ENCODE measurements at regions not wholly inside any gene's neighbourhood (a gene's known extent, or its start where the extent isn't known, plus 50 kb on each side); places are given as distances from the start of the nearest gene placed in this dataset.

DNA sequence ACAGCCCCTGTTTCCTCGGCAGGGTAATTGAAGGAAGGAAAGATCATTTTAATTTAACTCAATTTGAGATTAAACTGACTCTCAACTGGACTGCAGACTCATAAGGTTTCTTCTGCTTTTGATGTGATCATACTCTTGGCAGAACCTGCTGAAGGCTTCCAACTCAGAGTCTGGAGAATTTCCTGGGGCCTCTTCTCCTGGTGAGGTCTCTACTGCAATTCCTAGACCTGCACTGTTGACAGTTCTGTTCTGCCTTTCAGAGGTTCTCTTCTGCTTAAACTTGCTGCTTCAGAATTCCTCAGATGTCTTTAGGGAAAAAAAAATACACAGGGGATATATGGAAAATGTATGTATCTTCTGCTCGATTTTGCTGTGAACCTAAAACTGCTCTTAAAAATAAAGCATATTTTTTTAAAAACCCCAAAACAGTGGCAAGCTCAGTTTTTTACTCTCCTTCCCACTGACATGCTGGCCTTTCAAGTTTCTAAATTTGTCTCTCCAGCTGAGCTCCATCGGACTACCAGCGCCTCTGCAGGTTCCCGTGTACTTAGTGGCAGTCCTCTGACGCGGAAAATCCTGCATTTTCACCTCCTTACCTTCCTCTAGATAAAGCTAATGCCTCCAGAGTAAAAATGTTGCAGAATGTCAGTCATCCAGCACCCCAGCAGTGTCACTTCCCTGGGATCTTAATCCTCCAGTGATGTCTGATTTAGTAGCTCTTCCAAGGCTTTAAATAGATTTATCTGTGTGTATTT, 733.5 kb upstream of the SGCG start:
- WGBS: 79% methylated on average over 6 of the region's 7 CpGs
- H3K36me3 ChIP-seq (ENCODE audit: insufficient read depth, low read length): no peaks in the 10 kb centered on the region
- H3K4me3 ChIP-seq (ENCODE audit: low read length): no peak overlapping the region
- no peaks in the 10 kb centered on the region for H3K27me3 ChIP-seq (ENCODE audit: insufficient read depth, low read length)
- no peaks in the 10 kb centered on the region for H3K9me3 ChIP-seq (ENCODE audit: insufficient read depth, low read depth, low read length)
- no peak overlapping the region for H3K27ac ChIP-seq (ENCODE audit: low read depth, low read length)
- H3K4me1 ChIP-seq (ENCODE audit: insufficient read depth, low read length): peaks cover 23% of the 10 kb centered on the region; the same call in 1 of the 2 replicates
- H3K9ac ChIP-seq (ENCODE audit: low read depth, low read length): no peak overlapping the region

DNA sequence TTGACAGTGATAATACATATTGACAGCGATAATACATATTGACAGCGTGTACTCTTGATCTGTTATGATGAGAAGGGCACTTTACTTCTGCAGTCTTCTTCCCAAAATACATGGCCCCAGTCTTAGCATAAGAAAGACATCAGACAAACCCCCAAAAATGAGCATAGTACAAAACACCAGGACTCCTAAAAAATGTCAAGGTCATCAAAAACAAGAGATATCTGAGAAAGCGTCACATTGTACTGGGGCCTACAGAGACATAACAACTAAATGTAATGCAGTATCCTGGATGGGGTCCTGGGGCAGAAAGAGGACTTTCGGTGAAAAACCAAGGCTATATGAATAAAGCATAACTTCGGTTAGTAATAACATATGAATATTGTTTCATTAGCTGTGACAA, 731.5 kb upstream of the SGCG start:
- Histone ChIP-seq H3K4me3 (ENCODE audit: low read length) (no peak overlapping the region), H3K9ac (ENCODE audit: low read depth, low read length) (no peak overlapping the region), H3K4me1 (ENCODE audit: insufficient read depth, low read length) (peaks cover 23% of the 10 kb centered on the region; the same call in 1 of the 2 replicates), H3K27me3 (ENCODE audit: insufficient read depth, low read length) (no peaks in the 10 kb centered on the region), H3K36me3 (ENCODE audit: insufficient read depth, low read length) (no peaks in the 10 kb centered on the region), H3K9me3 (ENCODE audit: insufficient read depth, low read depth, low read length) (no peaks in the 10 kb centered on the region; the same call in 1 of the 2 replicates), H3K27ac (ENCODE audit: low read depth, low read length) (no peak overlapping the region)
- WGBS: 97% methylated on average over 5 of the region's 5 CpGs

DNA sequence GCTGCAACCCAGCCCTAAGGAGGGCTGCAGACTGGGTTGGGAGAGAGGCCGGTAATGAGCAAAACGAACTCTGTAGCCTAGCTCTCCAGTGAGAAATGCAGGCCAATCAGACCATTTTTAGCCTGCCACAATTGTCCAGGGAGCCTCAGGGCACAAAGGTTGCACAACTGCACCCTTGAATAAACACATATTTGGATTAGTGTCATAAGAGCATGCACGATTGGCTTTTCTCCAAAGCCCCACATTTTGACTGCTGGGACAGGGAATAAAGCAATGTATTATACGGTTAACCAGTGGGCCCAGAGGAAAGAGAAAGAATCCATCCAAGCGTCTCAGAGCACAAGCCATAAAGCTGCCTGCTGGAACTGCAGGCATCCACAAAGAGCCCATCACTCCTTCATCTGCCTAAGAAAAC, 729.4 kb upstream of the SGCG start:
- Histone ChIP-seq H3K4me3 (ENCODE audit: low read length) (no peak overlapping the region), H3K9me3 (ENCODE audit: insufficient read depth, low read depth, low read length) (no peaks in the 10 kb centered on the region; the same call in 1 of the 2 replicates), H3K27ac (ENCODE audit: low read depth, low read length) (no peak overlapping the region), H3K9ac (ENCODE audit: low read depth, low read length) (no peak overlapping the region), H3K36me3 (ENCODE audit: insufficient read depth, low read length) (no peaks in the 10 kb centered on the region), H3K4me1 (ENCODE audit: insufficient read depth, low read length) (peaks cover 39% of the 10 kb centered on the region), H3K27me3 (ENCODE audit: insufficient read depth, low read length) (no peaks in the 10 kb centered on the region)
- WGBS: 84% methylated on average over 5 of the region's 5 CpGs

DNA sequence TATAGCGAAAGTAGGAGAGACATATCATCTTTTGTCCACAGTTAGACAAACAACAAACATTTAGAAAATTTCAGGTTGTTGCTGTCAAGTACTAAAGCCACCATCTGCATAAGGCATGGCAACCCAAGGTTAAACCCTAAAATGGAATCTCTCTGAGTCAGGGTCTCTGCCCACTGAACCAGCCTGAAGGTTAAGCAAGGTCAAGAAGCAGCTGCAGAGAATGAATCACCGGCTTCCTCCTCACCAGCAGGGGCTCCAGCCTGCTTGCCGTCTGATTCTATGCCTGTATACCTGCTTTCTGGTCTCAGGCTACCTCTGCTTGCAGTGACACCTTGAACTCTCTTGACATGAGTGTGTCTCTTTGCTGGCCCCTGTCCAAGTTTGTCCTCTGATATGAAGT, 726.2 kb upstream of the SGCG start:
- Histone ChIP-seq H3K27ac (ENCODE audit: low read depth, low read length) (no peak overlapping the region), H3K9me3 (ENCODE audit: insufficient read depth, low read depth, low read length) (no peaks in the 10 kb centered on the region; the same call in 1 of the 2 replicates), H3K4me3 (ENCODE audit: low read length) (no peak overlapping the region), H3K9ac (ENCODE audit: low read depth, low read length) (no peak overlapping the region), H3K36me3 (ENCODE audit: insufficient read depth, low read length) (no peaks in the 10 kb centered on the region), H3K27me3 (ENCODE audit: insufficient read depth, low read length) (no peaks in the 10 kb centered on the region), H3K4me1 (ENCODE audit: insufficient read depth, low read length) (peaks cover 33% of the 10 kb centered on the region)
- 59% methylated on average over 3 of the region's 3 CpGs for WGBS

DNA sequence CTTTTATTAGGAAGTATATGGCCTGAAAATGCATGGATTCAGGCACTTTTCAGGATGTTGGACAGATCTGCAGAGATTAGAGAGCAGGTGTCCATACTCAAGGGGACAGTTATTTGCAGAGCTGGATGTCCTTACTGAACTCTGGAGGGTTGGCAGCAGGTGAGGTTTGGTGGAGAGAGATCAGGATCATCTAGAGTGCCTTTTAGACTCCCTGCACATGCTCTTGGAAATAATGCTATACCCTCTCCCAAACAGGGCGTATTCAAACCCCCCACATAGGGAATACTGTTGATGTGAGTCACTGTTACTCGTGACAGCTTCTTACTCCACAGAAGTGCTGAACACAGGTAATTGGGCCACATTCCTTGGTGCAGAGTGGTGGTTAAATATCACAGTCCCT, 725.7 kb upstream of the SGCG start:
- peaks cover 33% of the 10 kb centered on the region for H3K4me1 ChIP-seq (ENCODE audit: insufficient read depth, low read length)
- H3K27me3 ChIP-seq (ENCODE audit: insufficient read depth, low read length): no peaks in the 10 kb centered on the region
- 78% methylated on average over 2 of the region's 2 CpGs for WGBS
- no peaks in the 10 kb centered on the region; the same call in 1 of the 2 replicates for H3K9me3 ChIP-seq (ENCODE audit: insufficient read depth, low read depth, low read length)
- H3K9ac ChIP-seq (ENCODE audit: low read depth, low read length): no peak overlapping the region
- no peaks in the 10 kb centered on the region for H3K36me3 ChIP-seq (ENCODE audit: insufficient read depth, low read length)
- H3K4me3 ChIP-seq (ENCODE audit: low read length): no peak overlapping the region
- H3K27ac ChIP-seq (ENCODE audit: low read depth, low read length): no peak overlapping the region

DNA sequence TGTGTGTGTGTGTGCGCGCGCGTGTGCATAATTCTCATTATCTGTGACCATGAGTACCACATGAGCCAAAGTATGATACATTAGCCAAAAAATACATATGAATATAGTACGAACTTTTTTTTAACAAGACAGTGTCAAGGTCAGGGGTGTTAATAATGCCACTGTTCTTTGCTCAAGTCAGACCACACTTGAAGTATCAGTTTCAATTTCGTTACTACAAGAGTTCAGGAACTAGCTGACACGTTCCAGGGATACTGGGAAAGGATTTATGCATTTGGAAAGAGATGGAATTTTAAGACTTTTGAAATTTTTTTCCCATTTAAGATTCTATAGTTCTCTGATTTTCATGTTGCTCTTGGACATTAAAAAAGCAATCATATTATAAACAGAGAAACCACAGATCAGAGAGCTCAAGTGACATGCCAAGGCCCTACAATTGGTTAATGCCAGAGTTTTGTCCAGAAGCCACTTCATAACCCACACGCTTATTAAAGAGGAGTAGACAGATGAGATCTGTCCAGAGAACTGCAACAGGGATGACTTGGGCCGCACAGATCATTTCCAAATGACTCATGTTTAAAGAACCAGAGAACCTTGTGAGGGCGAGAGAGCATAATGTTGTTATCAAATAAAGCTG, 718.8 kb upstream of the SGCG start:
- no peak overlapping the region for H3K27ac ChIP-seq (ENCODE audit: low read depth, low read length)
- 89% methylated on average over 6 of the region's 10 CpGs for WGBS
- H3K9me3 ChIP-seq (ENCODE audit: insufficient read depth, low read depth, low read length): no peaks in the 10 kb centered on the region

DNA sequence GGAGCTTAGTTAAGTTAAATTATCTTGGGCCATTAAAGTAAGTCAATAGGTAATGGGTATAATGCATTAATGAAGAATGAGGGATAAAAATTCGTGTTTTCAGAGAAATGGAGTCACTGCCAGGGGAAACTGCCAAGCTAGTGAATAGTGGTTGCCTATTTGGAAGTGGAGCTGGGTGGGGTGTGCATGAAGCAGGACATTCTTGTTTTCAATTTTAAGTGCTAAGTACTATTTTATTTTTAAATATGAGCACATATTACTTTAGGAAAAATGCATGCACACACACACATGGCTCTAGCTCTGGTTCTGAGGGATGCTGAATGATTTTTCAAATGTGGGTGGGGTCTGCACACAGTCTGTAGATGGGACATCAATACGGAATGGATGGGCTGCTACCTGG, 717.7 kb upstream of the SGCG start:
- Histone ChIP-seq H3K36me3 (ENCODE audit: insufficient read depth, low read length) (no peaks in the 10 kb centered on the region), H3K4me1 (ENCODE audit: insufficient read depth, low read length) (no peaks in the 10 kb centered on the region), H3K27ac (ENCODE audit: low read depth, low read length) (no peak overlapping the region), H3K9me3 (ENCODE audit: insufficient read depth, low read depth, low read length) (no peaks in the 10 kb centered on the region), H3K4me3 (ENCODE audit: low read length) (no peak overlapping the region), H3K27me3 (ENCODE audit: insufficient read depth, low read length) (no peaks in the 10 kb centered on the region), H3K9ac (ENCODE audit: low read depth, low read length) (no peak overlapping the region)
- 80% methylated on average over 2 of the region's 2 CpGs for WGBS

More for the DNA sequence above, 718.8 kb upstream of the SGCG start:
- no peak overlapping the region for H3K9ac ChIP-seq (ENCODE audit: low read depth, low read length)
- no peaks in the 10 kb centered on the region for H3K36me3 ChIP-seq (ENCODE audit: insufficient read depth, low read length)
- H3K27me3 ChIP-seq (ENCODE audit: insufficient read depth, low read length): no peaks in the 10 kb centered on the region
- no peak overlapping the region for H3K4me3 ChIP-seq (ENCODE audit: low read length)
- H3K4me1 ChIP-seq (ENCODE audit: insufficient read depth, low read length): no peaks in the 10 kb centered on the region

DNA sequence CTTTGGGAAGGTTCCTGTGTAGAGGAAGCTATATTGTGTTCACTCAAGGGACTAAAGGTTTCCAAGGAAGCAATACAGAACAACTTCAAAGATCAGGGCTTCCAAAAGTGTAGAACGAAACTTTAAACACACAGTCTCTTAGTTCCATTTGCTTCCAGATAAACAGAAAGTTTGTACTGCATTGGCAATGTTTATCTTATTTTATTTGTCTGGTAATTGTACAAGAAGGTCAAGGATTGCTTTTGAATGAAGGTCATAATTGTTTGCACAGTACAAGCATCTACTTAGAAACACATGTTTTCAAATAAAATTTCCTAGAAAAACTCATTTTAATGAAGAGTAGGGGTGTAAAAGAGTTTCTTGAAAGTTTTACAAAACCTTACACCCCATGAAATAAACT, 712.7 kb upstream of the SGCG start:
- no peak overlapping the region for H3K4me3 ChIP-seq (ENCODE audit: low read length)
- no peak overlapping the region for H3K27ac ChIP-seq (ENCODE audit: low read depth, low read length)
- H3K9ac ChIP-seq (ENCODE audit: low read depth, low read length): no peak overlapping the region
- H3K27me3 ChIP-seq (ENCODE audit: insufficient read depth, low read length): no peaks in the 10 kb centered on the region
- no peaks in the 10 kb centered on the region for H3K36me3 ChIP-seq (ENCODE audit: insufficient read depth, low read length)
- no peaks in the 10 kb centered on the region for H3K4me1 ChIP-seq (ENCODE audit: insufficient read depth, low read length)
- H3K9me3 ChIP-seq (ENCODE audit: insufficient read depth, low read depth, low read length): no peaks in the 10 kb centered on the region
- 100% methylated on average over 1 of the region's 1 CpG for WGBS

DNA sequence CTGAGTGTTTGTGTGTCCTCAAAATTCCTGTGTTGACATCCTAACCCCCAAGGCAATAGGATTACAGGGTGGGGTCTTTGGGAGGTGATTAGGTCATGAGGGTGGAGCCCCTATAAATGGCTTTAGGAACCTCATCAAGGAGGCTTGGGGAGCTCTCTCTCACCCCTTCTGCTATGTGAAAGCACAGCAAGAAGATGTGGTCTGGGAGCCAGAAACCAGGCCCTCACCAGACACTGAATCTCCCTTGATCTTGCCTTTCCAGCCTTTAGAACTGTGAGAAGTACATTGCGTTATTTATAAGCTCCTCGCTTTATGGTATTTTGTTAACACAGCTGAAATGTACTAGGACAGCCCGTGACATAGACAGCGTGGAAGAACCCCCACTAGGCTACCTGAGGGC, 712.0 kb upstream of the SGCG start:
- no peaks in the 10 kb centered on the region for H3K9me3 ChIP-seq (ENCODE audit: insufficient read depth, low read depth, low read length)
- no peak overlapping the region for H3K27ac ChIP-seq (ENCODE audit: low read depth, low read length)
- H3K27me3 ChIP-seq (ENCODE audit: insufficient read depth, low read length): no peaks in the 10 kb centered on the region
- H3K36me3 ChIP-seq (ENCODE audit: insufficient read depth, low read length): no peaks in the 10 kb centered on the region
- H3K4me1 ChIP-seq (ENCODE audit: insufficient read depth, low read length): no peaks in the 10 kb centered on the region
- WGBS: 85% methylated on average over 4 of the region's 4 CpGs
- H3K9ac ChIP-seq (ENCODE audit: low read depth, low read length): no peak overlapping the region
- no peak overlapping the region for H3K4me3 ChIP-seq (ENCODE audit: low read length)

DNA sequence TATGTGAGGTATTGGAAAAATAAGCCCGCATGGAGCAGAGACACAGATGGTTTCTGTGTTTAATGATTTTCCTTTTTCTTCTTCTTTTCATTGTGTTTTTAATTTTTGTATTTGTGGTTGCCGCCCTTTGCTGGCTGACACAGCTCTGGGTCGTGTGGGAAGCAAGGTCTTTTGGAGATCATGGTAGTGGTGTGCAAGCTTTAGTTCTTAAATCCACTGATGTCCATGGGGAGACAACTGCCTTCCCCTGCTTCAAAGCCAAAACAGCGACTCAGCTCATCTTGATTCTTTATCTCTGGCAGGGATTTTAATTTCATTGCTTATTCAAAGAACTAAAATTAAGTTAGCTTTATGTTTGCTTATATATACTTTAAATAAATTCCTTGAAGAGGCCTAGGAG, 711.3 kb upstream of the SGCG start:
- 93% methylated on average over 4 of the region's 4 CpGs for WGBS
- no peaks in the 10 kb centered on the region for H3K27me3 ChIP-seq (ENCODE audit: insufficient read depth, low read length)

DNA sequence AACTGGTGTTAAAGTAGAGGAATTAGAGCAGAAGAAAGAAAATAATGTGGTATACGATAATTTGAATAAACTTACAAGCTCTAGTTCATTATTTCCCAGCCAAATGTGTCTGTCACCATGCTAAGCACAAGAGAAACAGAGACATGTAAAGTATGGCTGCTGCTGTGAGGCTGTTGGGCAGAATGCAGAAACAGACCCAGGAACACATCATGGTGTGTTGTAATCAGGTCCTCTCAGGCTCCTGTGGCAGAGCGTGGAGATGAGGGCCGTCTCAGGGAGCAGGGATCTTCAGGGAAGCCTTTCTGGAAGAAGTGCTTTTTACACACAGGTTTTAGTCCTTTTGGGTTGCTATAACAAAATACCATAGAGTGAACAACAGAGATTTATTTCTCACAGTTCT, 710.7 kb upstream of the SGCG start:
- H3K4me3 ChIP-seq (ENCODE audit: low read length): no peak overlapping the region
- WGBS: 90% methylated on average over 2 of the region's 3 CpGs
- H3K36me3 ChIP-seq (ENCODE audit: insufficient read depth, low read length): no peaks in the 10 kb centered on the region

More for the DNA sequence above, 711.3 kb upstream of the SGCG start:
- Histone ChIP-seq H3K4me1 (ENCODE audit: insufficient read depth, low read length) (no peaks in the 10 kb centered on the region), H3K36me3 (ENCODE audit: insufficient read depth, low read length) (no peaks in the 10 kb centered on the region), H3K9me3 (ENCODE audit: insufficient read depth, low read depth, low read length) (no peaks in the 10 kb centered on the region), H3K4me3 (ENCODE audit: low read length) (no peak overlapping the region), H3K27ac (ENCODE audit: low read depth, low read length) (no peak overlapping the region), H3K9ac (ENCODE audit: low read depth, low read length) (no peak overlapping the region)

More for the DNA sequence above, 710.7 kb upstream of the SGCG start:
- no peak overlapping the region for H3K27ac ChIP-seq (ENCODE audit: low read depth, low read length)
- H3K9ac ChIP-seq (ENCODE audit: low read depth, low read length): no peak overlapping the region
- H3K9me3 ChIP-seq (ENCODE audit: insufficient read depth, low read depth, low read length): no peaks in the 10 kb centered on the region
- no peaks in the 10 kb centered on the region for H3K4me1 ChIP-seq (ENCODE audit: insufficient read depth, low read length)
- no peaks in the 10 kb centered on the region for H3K27me3 ChIP-seq (ENCODE audit: insufficient read depth, low read length)
